ENCODE measurements at regions not wholly inside any gene's neighbourhood (a gene's known extent, or its start where the extent isn't known, plus 50 kb on each side); places are given as distances from the start of the nearest gene placed in this dataset.

- Mint-ChIP-seq H3K27ac (no peak overlapping the region), H3K4me1 (no peaks in the 10 kb centered on the region), H3K27me3 (no peaks in the 10 kb centered on the region), H3K36me3 (no peaks in the 10 kb centered on the region), H3K4me3 (no peak overlapping the region), H3K9me3 (peaks cover 0 to 7% (median 0%) of the 10 kb centered on the region in 9 donors)
- DNase-seq (no peak), ATAC-seq (no peak)
- POLR2A ChIA-PET, result no interaction called here
These were observed 649.8 kb downstream of the RPS29 start for GRCh38 chr14:48936362-48936761.

- Mint-ChIP-seq H3K4me3 (no peak overlapping the region), H3K27ac (no peak overlapping the region), H3K36me3 (no peaks in the 10 kb centered on the region), H3K9me3 (peaks cover 0 to 3% (median 0%) of the 10 kb centered on the region in 9 donors), H3K4me1 (no peaks in the 10 kb centered on the region), H3K27me3 (no peaks in the 10 kb centered on the region)
- DNase-seq (no peak), ATAC-seq (no peak)
- POLR2A ChIA-PET, result no interaction called here
These were observed 661.0 kb downstream of the RPS29 start for GRCh38 chr14:48925184-48925583.

- Mint-ChIP-seq H3K27ac (no peak overlapping the region), H3K9me3 (peaks cover 0 to 27% (median 6%) of the 10 kb centered on the region in 9 donors), H3K27me3 (peaks cover 0 to 4% (median 0%) of the 10 kb centered on the region in 5 donors), H3K4me1 (no peaks in the 10 kb centered on the region), H3K36me3 (no peaks in the 10 kb centered on the region), H3K4me3 (no peak overlapping the region)
- no peak for ATAC-seq
- DNase-seq, result no peak
- POLR2A ChIA-PET, result no interaction called here
These were observed 671.3 kb downstream of the RPS29 start for GRCh38 chr14:48914921-48915320.

GRCh38 chr14:48914382-48914781 lies 671.8 kb downstream of the RPS29 start:
- POLR2A ChIA-PET, result no interaction called here
- Mint-ChIP-seq H3K9me3 (peaks cover 0 to 27% (median 6%) of the 10 kb centered on the region in 9 donors), H3K27me3 (peaks cover 0 to 4% (median 0%) of the 10 kb centered on the region in 5 donors), H3K4me1 (no peaks in the 10 kb centered on the region), H3K27ac (no peak overlapping the region), H3K36me3 (no peaks in the 10 kb centered on the region), H3K4me3 (no peak overlapping the region)
- DNase-seq, result no peak
- no peak for ATAC-seq

GRCh38 chr14:48900565-48900964 lies 685.6 kb downstream of the RPS29 start:
- no peak for ATAC-seq
- peaks cover 0 to 7% (median 0%) of the 10 kb centered on the region in 5 donors for H3K27me3 Mint-ChIP-seq
- POLR2A ChIA-PET, result no interaction called here
- no peak for DNase-seq
- no peak overlapping the region for H3K27ac Mint-ChIP-seq
- no peaks in the 10 kb centered on the region for H3K9me3 Mint-ChIP-seq
- no peak overlapping the region for H3K4me3 Mint-ChIP-seq
- no peaks in the 10 kb centered on the region for H3K4me1 Mint-ChIP-seq
- H3K36me3 Mint-ChIP-seq, result no peaks in the 10 kb centered on the region

GRCh38 chr14:48890333-48890732 lies 695.8 kb downstream of the RPS29 start:
- H3K27ac Mint-ChIP-seq, result no peak overlapping the region

GRCh38 chr14:48876806-48877340 lies 709.3 kb downstream of the RPS29 start:
- Mint-ChIP-seq H3K4me3 (no peak overlapping the region), H3K27me3 (no peaks in the 10 kb centered on the region), H3K4me1 (no peaks in the 10 kb centered on the region), H3K27ac (no peak overlapping the region), H3K36me3 (no peaks in the 10 kb centered on the region), H3K9me3 (peaks cover 0 to 10% (median 0%) of the 10 kb centered on the region in 9 donors)
- no peak for DNase-seq
- no peak for ATAC-seq
- POLR2A ChIA-PET, result no interaction called here

More at GRCh38 chr14:48890333-48890732, 695.8 kb downstream of the RPS29 start:
- H3K27me3 Mint-ChIP-seq, result no peaks in the 10 kb centered on the region
- no peak for ATAC-seq
- no peaks in the 10 kb centered on the region for H3K9me3 Mint-ChIP-seq
- peaks cover 0 to 2% (median 0%) of the 10 kb centered on the region in 4 donors for H3K4me1 Mint-ChIP-seq
- POLR2A ChIA-PET, result no interaction called here
- no peak overlapping the region for H3K4me3 Mint-ChIP-seq
- H3K36me3 Mint-ChIP-seq, result no peaks in the 10 kb centered on the region
- no peak for DNase-seq

- H3K9me3 Mint-ChIP-seq, result peaks cover 0 to 5% (median 0%) of the 10 kb centered on the region in 9 donors
- no peak overlapping the region for H3K27ac Mint-ChIP-seq
- no peaks in the 10 kb centered on the region for H3K27me3 Mint-ChIP-seq
- POLR2A ChIA-PET, result no interaction called here
- H3K36me3 Mint-ChIP-seq, result no peaks in the 10 kb centered on the region
- ATAC-seq (no peak), DNase-seq (no peak)
- H3K4me1 Mint-ChIP-seq, result no peaks in the 10 kb centered on the region
- H3K4me3 Mint-ChIP-seq, result no peak overlapping the region
These were observed 711.5 kb downstream of the RPS29 start for GRCh38 chr14:48874711-48875110.

GRCh38 chr14:48857366-48857765 lies 728.8 kb downstream of the RPS29 start:
- ATAC-seq, result no peak
- no peaks in the 10 kb centered on the region for H3K36me3 Mint-ChIP-seq
- H3K4me3 Mint-ChIP-seq, result no peak overlapping the region
- H3K27me3 Mint-ChIP-seq, result peaks cover 0 to 1% (median 0%) of the 10 kb centered on the region in 5 donors
- H3K27ac Mint-ChIP-seq, result no peak overlapping the region
- H3K4me1 Mint-ChIP-seq, result no peaks in the 10 kb centered on the region
- H3K9me3 Mint-ChIP-seq, result peaks cover 0 to 3% (median 0%) of the 10 kb centered on the region in 9 donors
- POLR2A ChIA-PET, result no interaction called here
- no peak for DNase-seq

- ATAC-seq, result no peak
- H3K4me1 Mint-ChIP-seq, result no peaks in the 10 kb centered on the region
These were observed 733.0 kb downstream of the RPS29 start for GRCh38 chr14:48853159-48853558.

GRCh38 chr14:48849741-48850322 lies 736.3 kb downstream of the RPS29 start:
- peaks cover 0 to 10% (median 3%) of the 10 kb centered on the region in 9 donors for H3K9me3 Mint-ChIP-seq
- H3K4me3 Mint-ChIP-seq, result no peak overlapping the region
- no peaks in the 10 kb centered on the region for H3K4me1 Mint-ChIP-seq
- DNase-seq (no peak), ATAC-seq (no peak)
- H3K36me3 Mint-ChIP-seq, result no peaks in the 10 kb centered on the region
- H3K27ac Mint-ChIP-seq, result no peak overlapping the region
- POLR2A ChIA-PET, result no interaction called here
- no peaks in the 10 kb centered on the region for H3K27me3 Mint-ChIP-seq

More at GRCh38 chr14:48853159-48853558, 733.0 kb downstream of the RPS29 start:
- Mint-ChIP-seq H3K4me3 (no peak overlapping the region), H3K36me3 (no peaks in the 10 kb centered on the region), H3K9me3 (peaks cover 0 to 5% (median under 1%) of the 10 kb centered on the region in 9 donors), H3K27me3 (no peaks in the 10 kb centered on the region), H3K27ac (no peak overlapping the region)
- POLR2A ChIA-PET, result no interaction called here
- DNase-seq, result no peak

- Mint-ChIP-seq H3K36me3 (no peaks in the 10 kb centered on the region), H3K4me1 (no peaks in the 10 kb centered on the region), H3K27ac (no peak overlapping the region), H3K27me3 (no peaks in the 10 kb centered on the region), H3K9me3 (peaks cover 0 to 10% (median 0%) of the 10 kb centered on the region in 9 donors), H3K4me3 (no peak overlapping the region)
- POLR2A ChIA-PET, result no interaction called here
- DNase-seq (no peak), ATAC-seq (no peak)
These were observed 743.4 kb downstream of the RPS29 start for GRCh38 chr14:48842785-48843184.

- DNase-seq (no peak), ATAC-seq (no peak)
- Mint-ChIP-seq H3K9me3 (peaks cover 0 to 10% (median 4%) of the 10 kb centered on the region in 9 donors), H3K36me3 (no peaks in the 10 kb centered on the region), H3K27me3 (no peaks in the 10 kb centered on the region), H3K4me1 (no peaks in the 10 kb centered on the region), H3K27ac (no peak overlapping the region), H3K4me3 (no peak overlapping the region)
- POLR2A ChIA-PET, result no interaction called here
These were observed 760.1 kb downstream of the RPS29 start for GRCh38 chr14:48826058-48826457.

- no peak for DNase-seq
- Mint-ChIP-seq H3K27me3 (no peaks in the 10 kb centered on the region), H3K4me3 (no peak overlapping the region), H3K27ac (no peak overlapping the region), H3K4me1 (no peaks in the 10 kb centered on the region), H3K9me3 (peaks cover 0 to 7% (median 0%) of the 10 kb centered on the region in 9 donors), H3K36me3 (no peaks in the 10 kb centered on the region)
- ATAC-seq, result no peak
- POLR2A ChIA-PET, result no interaction called here
These were observed 771.6 kb downstream of the RPS29 start for GRCh38 chr14:48814562-48814961.

All from naive thymus-derived CD8-positive, alpha-beta T cell (primary cell).